Amygdala (tissue), 56 donors: ENCODE measurements at regions not wholly inside any gene's neighbourhood (a gene's known extent, or its start where the extent isn't known, plus 50 kb on each side); places are given as distances from the start of the nearest gene placed in this dataset.

Experiments
- DNase-seq, 56 donors: peaks; one replicate each; lab custom pipeline; 2025; lab: John Stamatoyannopoulos, UW

GRCh38 chr9:85215416-85215815, 526.3 kb downstream of the AGTPBP1 start:
- DNase-seq = no peak

GRCh38 chr9:85213650-85214607, 527.8 kb downstream of the AGTPBP1 start:
- no peak for DNase-seq

GRCh38 chr9:85212887-85213286, 528.9 kb downstream of the AGTPBP1 start:
- peak in 1 of 56 donors; percentile 4 for DNase-seq

- no peak for DNase-seq
These were observed 529.5 kb downstream of the AGTPBP1 start for GRCh38 chr9:85212209-85212608.

- no peak for DNase-seq
These were observed 533.1 kb downstream of the AGTPBP1 start for GRCh38 chr9:85208666-85209065.

- peak in 1 of 56 donors; percentile 7 for DNase-seq
These were observed 534.6 kb downstream of the NTRK2 start for GRCh38 chr9:85204176-85204575.

- peak in 10 of 56 donors; percentile 12 to 49 (median 23) for DNase-seq
These were observed 533.1 kb downstream of the NTRK2 start for GRCh38 chr9:85202596-85202995.

- no peak for DNase-seq
These were observed 531.3 kb downstream of the NTRK2 start for GRCh38 chr9:85200726-85201404.

- DNase-seq = no peak
These were observed 530.5 kb downstream of the NTRK2 start for GRCh38 chr9:85199866-85200495.

- DNase-seq = no peak
These were observed 523.2 kb downstream of the NTRK2 start for GRCh38 chr9:85192750-85193149.

GRCh38 chr9:85186218-85186585, 516.7 kb downstream of the NTRK2 start:
- no peak for DNase-seq

- DNase-seq = no peak
These were observed 516.1 kb downstream of the NTRK2 start for GRCh38 chr9:85185486-85186217.

- no peak for DNase-seq
These were observed 512.9 kb downstream of the NTRK2 start for GRCh38 chr9:85182383-85182782.

- DNase-seq = peak in 6 of 56 donors; percentile 3 to 14 (median 6)
These were observed 508.9 kb downstream of the NTRK2 start for GRCh38 chr9:85178474-85178873.

GRCh38 chr9:85173967-85174366, 504.4 kb downstream of the NTRK2 start:
- no peak for DNase-seq

- no peak for DNase-seq
These were observed 502.8 kb downstream of the NTRK2 start for GRCh38 chr9:85172001-85172978.

- DNase-seq = no peak
These were observed 501.6 kb downstream of the NTRK2 start for GRCh38 chr9:85171163-85171562.

- DNase-seq = no peak
These were observed 498.9 kb downstream of the NTRK2 start for GRCh38 chr9:85168412-85168811.

- no peak for DNase-seq
These were observed 497.6 kb downstream of the NTRK2 start for GRCh38 chr9:85167146-85167545.
